Type B pancreatic cell (in vitro differentiated cells): ENCODE measurements at regions not wholly inside any gene's neighbourhood (a gene's known extent, or its start where the extent isn't known, plus 50 kb on each side); places are given as distances from the start of the nearest gene placed in this dataset.

Experiments used
- DNase-seq: peaks from one replicate; pipeline ENCODE4 v3.0.0; 2021; ENCODE audit warnings: mixed read lengths; ENCODE audit not compliant: unreplicated experiment; ENCODE audit errors: extremely low spot score
- H3K27ac Mint-ChIP-seq: 2 replicates; pipeline ENCODE4 v1.8.0; 2021; ENCODE audit warnings: mild to moderate bottlenecking, mixed read lengths
- H3K27me3 Mint-ChIP-seq: 2 replicates; pipeline ENCODE4 v1.8.0; 2021; ENCODE audit warnings: mixed read lengths
- H3K36me3 Mint-ChIP-seq: 2 replicates; pipeline ENCODE4 v1.8.0; 2021; ENCODE audit warnings: mixed read lengths
- H3K4me1 Mint-ChIP-seq: one replicate; pipeline ENCODE4 v1.8.0; 2021; ENCODE audit warnings: mixed read lengths; ENCODE audit not compliant: unreplicated experiment
- H3K4me3 Mint-ChIP-seq: 2 replicates; pipeline ENCODE4 v1.8.0; 2021; ENCODE audit warnings: mild to moderate bottlenecking, mixed read lengths
- H3K9me3 Mint-ChIP-seq: 2 replicates; pipeline ENCODE4 v1.8.0; 2021; ENCODE audit warnings: mixed read lengths
- TF ChIP-seq, protein P1 (sequence below): fragments of 200-600 bp; sonication (generic); conservative IDR thresholded peaks from 2 replicates; pipeline ENCODE4 v1.5.0; 2021; ENCODE audit warnings: antibody characterized with exemption, mild to moderate bottlenecking

GRCh38 chr1:88434836-88435235 lies 249.2 kb upstream of the PKN2 start:
- Mint-ChIP-seq H3K4me1 (no peaks in the 10 kb centered on the region), H3K36me3 (no peaks in the 10 kb centered on the region), H3K4me3 (no peak overlapping the region), H3K27ac (no peak overlapping the region), H3K27me3 (no peaks in the 10 kb centered on the region), H3K9me3 (peaks cover 17% of the 10 kb centered on the region)
- TF ChIP-seq, protein P1, sequence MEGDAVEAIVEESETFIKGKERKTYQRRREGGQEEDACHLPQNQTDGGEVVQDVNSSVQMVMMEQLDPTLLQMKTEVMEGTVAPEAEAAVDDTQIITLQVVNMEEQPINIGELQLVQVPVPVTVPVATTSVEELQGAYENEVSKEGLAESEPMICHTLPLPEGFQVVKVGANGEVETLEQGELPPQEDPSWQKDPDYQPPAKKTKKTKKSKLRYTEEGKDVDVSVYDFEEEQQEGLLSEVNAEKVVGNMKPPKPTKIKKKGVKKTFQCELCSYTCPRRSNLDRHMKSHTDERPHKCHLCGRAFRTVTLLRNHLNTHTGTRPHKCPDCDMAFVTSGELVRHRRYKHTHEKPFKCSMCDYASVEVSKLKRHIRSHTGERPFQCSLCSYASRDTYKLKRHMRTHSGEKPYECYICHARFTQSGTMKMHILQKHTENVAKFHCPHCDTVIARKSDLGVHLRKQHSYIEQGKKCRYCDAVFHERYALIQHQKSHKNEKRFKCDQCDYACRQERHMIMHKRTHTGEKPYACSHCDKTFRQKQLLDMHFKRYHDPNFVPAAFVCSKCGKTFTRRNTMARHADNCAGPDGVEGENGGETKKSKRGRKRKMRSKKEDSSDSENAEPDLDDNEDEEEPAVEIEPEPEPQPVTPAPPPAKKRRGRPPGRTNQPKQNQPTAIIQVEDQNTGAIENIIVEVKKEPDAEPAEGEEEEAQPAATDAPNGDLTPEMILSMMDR, result no peak
- DNase-seq, result no peak

DNA sequence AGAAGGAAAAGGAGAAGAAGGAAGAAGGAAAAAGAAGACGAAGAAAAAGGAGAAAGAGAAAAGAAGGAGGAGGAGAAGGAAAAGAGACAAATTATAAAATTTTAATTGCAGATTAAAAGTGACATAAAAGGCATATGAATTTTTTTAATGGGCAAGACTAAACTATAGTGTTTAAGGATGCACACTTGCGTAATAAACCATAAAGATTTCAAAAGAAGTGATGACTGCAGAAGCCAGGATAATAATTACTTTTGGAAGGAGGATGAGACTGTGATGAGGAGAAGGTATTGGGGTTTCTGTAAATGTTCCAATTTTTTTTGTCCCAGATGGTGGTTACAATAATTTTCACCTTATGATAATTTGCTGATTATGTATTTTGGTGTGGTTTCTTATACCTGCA lies 243.1 kb upstream of the PKN2 start:
- TF ChIP-seq, protein P1, result no peak
- Mint-ChIP-seq H3K4me3 (no peak overlapping the region), H3K27me3 (no peaks in the 10 kb centered on the region), H3K27ac (no peak overlapping the region), H3K36me3 (no peaks in the 10 kb centered on the region), H3K4me1 (no peaks in the 10 kb centered on the region), H3K9me3 (peaks cover 8% of the 10 kb centered on the region)
- no peak for DNase-seq

GRCh38 chr1:88451856-88452255 lies 232.2 kb upstream of the PKN2 start:
- DNase-seq, result no peak
- Mint-ChIP-seq H3K4me3 (no peak overlapping the region), H3K27me3 (peaks cover 12% of the 10 kb centered on the region), H3K9me3 (no peaks in the 10 kb centered on the region), H3K4me1 (no peaks in the 10 kb centered on the region), H3K27ac (no peak overlapping the region), H3K36me3 (no peaks in the 10 kb centered on the region)
- TF ChIP-seq, protein P1, result no peak

DNA sequence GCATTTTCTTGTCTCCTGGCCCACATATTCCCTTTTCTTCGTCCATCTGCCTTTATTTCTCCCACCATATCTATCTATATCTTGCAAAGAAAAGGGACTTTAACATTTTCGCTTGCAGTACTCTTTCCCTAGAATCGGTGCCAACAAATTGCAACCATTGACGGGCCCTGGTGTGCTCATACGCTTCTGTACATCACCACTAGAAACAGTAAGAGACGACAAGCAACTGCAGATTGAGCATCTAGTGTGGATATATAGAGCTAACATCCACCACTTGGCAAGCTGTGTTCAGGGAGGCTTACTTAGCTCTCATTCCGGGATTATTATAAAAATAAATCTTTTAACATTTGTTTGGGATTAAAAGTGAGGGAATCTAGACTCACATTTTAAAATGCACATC lies 230.8 kb upstream of the PKN2 start:
- no peaks in the 10 kb centered on the region for H3K9me3 Mint-ChIP-seq
- H3K36me3 Mint-ChIP-seq, result no peaks in the 10 kb centered on the region
- H3K4me1 Mint-ChIP-seq, result no peaks in the 10 kb centered on the region
- DNase-seq, result no peak
- peaks cover 12% of the 10 kb centered on the region for H3K27me3 Mint-ChIP-seq
- TF ChIP-seq, protein P1, result no peak
- H3K27ac Mint-ChIP-seq, result no peak overlapping the region
- no peak overlapping the region for H3K4me3 Mint-ChIP-seq

DNA sequence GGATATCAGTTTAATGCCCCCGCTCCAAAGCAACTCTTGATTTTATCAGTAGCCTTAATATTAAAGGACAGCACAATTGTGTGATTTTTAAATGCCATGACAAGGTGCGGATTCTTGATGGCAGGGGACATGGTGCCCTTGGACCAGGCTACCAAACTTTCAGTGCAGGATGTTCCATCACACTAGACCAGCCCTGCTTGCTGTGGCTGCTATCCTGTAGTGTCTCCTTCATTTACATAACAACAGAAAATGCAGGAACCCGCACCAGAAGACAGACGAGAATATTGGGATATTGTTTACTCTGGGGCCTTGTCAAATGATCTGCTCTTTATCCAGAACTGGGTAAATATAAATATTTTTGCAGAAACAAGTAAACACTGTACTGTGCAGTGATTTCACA lies 229.3 kb upstream of the PKN2 start:
- DNase-seq, result no peak
- no peak overlapping the region for H3K27ac Mint-ChIP-seq
- H3K9me3 Mint-ChIP-seq, result no peaks in the 10 kb centered on the region
- no peaks in the 10 kb centered on the region for H3K36me3 Mint-ChIP-seq
- H3K4me1 Mint-ChIP-seq, result no peaks in the 10 kb centered on the region
- no peak overlapping the region for H3K4me3 Mint-ChIP-seq
- H3K27me3 Mint-ChIP-seq, result peaks cover 15% of the 10 kb centered on the region
- TF ChIP-seq, protein P1, result no peak

DNA sequence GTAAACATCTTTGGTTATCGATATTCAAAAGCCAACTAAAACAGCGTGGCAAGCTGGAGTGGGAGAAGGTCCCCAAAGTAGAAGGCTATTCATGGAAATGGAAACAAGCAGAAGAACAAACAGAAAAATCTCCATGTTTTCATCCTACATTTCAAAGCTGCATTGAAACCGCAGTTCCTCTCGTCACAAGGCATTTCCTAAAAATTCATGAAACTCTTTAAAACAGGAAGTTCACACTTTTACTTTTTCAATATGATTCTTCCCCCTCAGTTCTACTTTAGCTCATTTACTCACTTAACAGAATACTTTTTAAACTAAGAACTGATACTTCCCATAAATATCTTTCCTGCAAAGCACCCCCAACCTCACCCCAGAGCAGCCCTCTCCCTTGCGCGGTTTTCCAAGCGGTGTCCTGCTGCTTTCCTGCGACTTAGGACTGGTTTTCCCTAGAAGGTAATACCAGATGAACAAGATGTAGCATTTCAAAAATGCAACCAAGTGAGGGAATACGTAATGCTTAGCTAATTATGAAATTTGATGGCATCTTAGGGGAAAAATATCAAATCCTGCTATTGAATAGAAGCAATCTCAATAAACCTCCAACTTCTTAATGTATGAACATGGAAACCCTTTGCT lies 228.3 kb upstream of the PKN2 start:
- H3K36me3 Mint-ChIP-seq, result no peaks in the 10 kb centered on the region
- no peaks in the 10 kb centered on the region for H3K9me3 Mint-ChIP-seq

More for the DNA sequence above, 228.3 kb upstream of the PKN2 start:
- peaks cover 23% of the 10 kb centered on the region for H3K27me3 Mint-ChIP-seq
- DNase-seq, result no peak
- H3K4me1 Mint-ChIP-seq, result no peaks in the 10 kb centered on the region
- no peak overlapping the region for H3K27ac Mint-ChIP-seq
- H3K4me3 Mint-ChIP-seq, result no peak overlapping the region
- TF ChIP-seq, protein P1, result no peak
